ENCODE measurements at regions not wholly inside any gene's neighbourhood (a gene's known extent, or its start where the extent isn't known, plus 50 kb on each side); places are given as distances from the start of the nearest gene placed in this dataset.

GRCh38 chr19:30144802-30145201 lies 202.8 kb downstream of the URI1 start:
- Histone ChIP-seq H3K4me3 (no peak overlapping the region), H3K4me2 (no peak overlapping the region), H3K4me1 (no peaks in the 10 kb centered on the region), H3K9ac (no peak overlapping the region), H3K27ac (no peak overlapping the region), H3K9me3 (replicated peaks in 1 of 11) (no peaks in the 10 kb centered on the region), H3K27me3 (no peaks in the 10 kb centered on the region), H3K36me3 (no peaks in the 10 kb centered on the region), H4K20me1 (no peaks in the 10 kb centered on the region)
- no peak for TF ChIP-seq Cebpa-rat (IDR thresholded peaks at IDR 0.05)

- H3K27ac ChIP-seq = no peak overlapping the region
- H3K4me3 ChIP-seq = no peak overlapping the region
- no peaks in the 10 kb centered on the region for H3K36me3 ChIP-seq
- H3K27me3 ChIP-seq = no peaks in the 10 kb centered on the region
- H3K4me2 ChIP-seq = no peak overlapping the region
- H3K9me3 ChIP-seq (replicated peaks in 1 of 11) = no peaks in the 10 kb centered on the region
- H3K9ac ChIP-seq = no peak overlapping the region
- 0 out of 20 replicates have a peak, but pooled peaks cover 0 to 3% (median 0%) of the 10 kb centered on the region in 10 experiments for H3K4me1 ChIP-seq
- no peaks in the 10 kb centered on the region for H4K20me1 ChIP-seq
- no peak for TF ChIP-seq Cebpa-rat (IDR thresholded peaks at IDR 0.05)
These were observed 203.4 kb downstream of the URI1 start for GRCh38 chr19:30145467-30145866.

- no peak overlapping the region for H3K27ac ChIP-seq
- no peak overlapping the region for H3K9ac ChIP-seq
- no peak overlapping the region for H3K4me2 ChIP-seq
- no peaks in the 10 kb centered on the region for H3K27me3 ChIP-seq
- H3K9me3 ChIP-seq (replicated peaks in 1 of 11) = no peaks in the 10 kb centered on the region
- no peaks in the 10 kb centered on the region for H3K36me3 ChIP-seq
- no peak for TF ChIP-seq Cebpa-rat (IDR thresholded peaks at IDR 0.05)
- H3K4me1 ChIP-seq = 0 out of 20 replicates have a peak, but pooled peaks cover 0 to 4% (median 0%) of the 10 kb centered on the region in 10 experiments
- no peak overlapping the region for H3K4me3 ChIP-seq
- no peaks in the 10 kb centered on the region for H4K20me1 ChIP-seq
These were observed 204.3 kb downstream of the URI1 start for GRCh38 chr19:30146346-30146745.

- H3K27ac ChIP-seq = no peak overlapping the region
- no peaks in the 10 kb centered on the region for H3K27me3 ChIP-seq
- H3K9ac ChIP-seq = no peak overlapping the region
- TF ChIP-seq Cebpa-rat (IDR thresholded peaks at IDR 0.05) = no peak
- H3K9me3 ChIP-seq (replicated peaks in 1 of 11) = no peaks in the 10 kb centered on the region
- H4K20me1 ChIP-seq = peaks cover 0 to 4% (median 0%) of the 10 kb centered on the region in 11 experiments; a peak in 1 of 22 replicates
- H3K4me1 ChIP-seq = peaks cover 0 to 4% (median 0%) of the 10 kb centered on the region in 10 experiments; a peak in 1 of 20 replicates
- no peak overlapping the region for H3K4me3 ChIP-seq
- no peaks in the 10 kb centered on the region for H3K36me3 ChIP-seq
- no peak overlapping the region for H3K4me2 ChIP-seq
These were observed 206.2 kb downstream of the URI1 start for GRCh38 chr19:30148039-30148790.

- no peak overlapping the region for H3K9ac ChIP-seq
- no peak overlapping the region for H3K4me3 ChIP-seq
- H3K36me3 ChIP-seq = no peaks in the 10 kb centered on the region
- peaks cover 0 to 4% (median 1%) of the 10 kb centered on the region in 10 experiments; a peak in 7 of 20 replicates for H3K4me1 ChIP-seq
- peaks cover 0 to 4% (median 0%) of the 10 kb centered on the region in 11 experiments; a peak in 1 of 22 replicates for H4K20me1 ChIP-seq
- TF ChIP-seq Cebpa-rat (IDR thresholded peaks at IDR 0.05) = no peak
- H3K9me3 ChIP-seq (replicated peaks in 1 of 11) = no peaks in the 10 kb centered on the region
- no peak overlapping the region for H3K4me2 ChIP-seq
- no peak overlapping the region for H3K27ac ChIP-seq
- H3K27me3 ChIP-seq = no peaks in the 10 kb centered on the region
These were observed 206.8 kb downstream of the URI1 start for GRCh38 chr19:30148803-30149202.

- H3K4me2 ChIP-seq = no peak overlapping the region
- H3K27me3 ChIP-seq = no peaks in the 10 kb centered on the region
- no peaks in the 10 kb centered on the region for H3K9me3 ChIP-seq (replicated peaks in 1 of 11)
These were observed 207.3 kb downstream of the URI1 start for GRCh38 chr19:30149300-30149699.

GRCh38 chr19:30150626-30151025 lies 208.6 kb downstream of the URI1 start:
- no peak overlapping the region for H3K4me2 ChIP-seq
- no peak for TF ChIP-seq Cebpa-rat (IDR thresholded peaks at IDR 0.05)
- H3K36me3 ChIP-seq = no peaks in the 10 kb centered on the region
- no peak overlapping the region for H3K27ac ChIP-seq
- H3K9ac ChIP-seq = no peak overlapping the region
- H3K27me3 ChIP-seq = no peaks in the 10 kb centered on the region
- peaks cover 0 to 7% (median 2%) of the 10 kb centered on the region in 10 experiments; a peak in 7 of 20 replicates for H3K4me1 ChIP-seq
- no peak overlapping the region for H3K4me3 ChIP-seq
- peaks cover 0 to 4% (median 0%) of the 10 kb centered on the region in 11 experiments; a peak in 1 of 22 replicates for H4K20me1 ChIP-seq
- no peaks in the 10 kb centered on the region for H3K9me3 ChIP-seq (replicated peaks in 1 of 11)

More at GRCh38 chr19:30149300-30149699, 207.3 kb downstream of the URI1 start:
- H4K20me1 ChIP-seq = peaks cover 0 to 4% (median 0%) of the 10 kb centered on the region in 11 experiments; a peak in 1 of 22 replicates
- no peak overlapping the region for H3K4me3 ChIP-seq
- H3K4me1 ChIP-seq = peaks cover 0 to 7% (median 2%) of the 10 kb centered on the region in 10 experiments; a peak in 7 of 20 replicates
- no peak for TF ChIP-seq Cebpa-rat (IDR thresholded peaks at IDR 0.05)
- no peak overlapping the region for H3K27ac ChIP-seq
- no peaks in the 10 kb centered on the region for H3K36me3 ChIP-seq
- no peak overlapping the region for H3K9ac ChIP-seq

- Histone ChIP-seq H3K27ac (no peak overlapping the region), H4K20me1 (peaks cover 0 to 4% (median 0%) of the 10 kb centered on the region in 11 experiments; a peak in 1 of 22 replicates), H3K4me1 (peaks cover 0 to 7% (median 2%) of the 10 kb centered on the region in 10 experiments; a peak in 7 of 20 replicates), H3K4me3 (no peak overlapping the region), H3K4me2 (no peak overlapping the region), H3K9me3 (replicated peaks in 1 of 11) (no peaks in the 10 kb centered on the region), H3K36me3 (no peaks in the 10 kb centered on the region), H3K27me3 (no peaks in the 10 kb centered on the region), H3K9ac (no peak overlapping the region)
- no peak for TF ChIP-seq Cebpa-rat (IDR thresholded peaks at IDR 0.05)
These were observed 209.0 kb downstream of the URI1 start for GRCh38 chr19:30151081-30151480.

- H3K27ac ChIP-seq = no peak overlapping the region
- peaks cover 0 to 7% (median 2%) of the 10 kb centered on the region in 10 experiments; a peak in 7 of 20 replicates for H3K4me1 ChIP-seq
- TF ChIP-seq Cebpa-rat (IDR thresholded peaks at IDR 0.05) = no peak
- H3K36me3 ChIP-seq = no peaks in the 10 kb centered on the region
- H4K20me1 ChIP-seq = peaks cover 0 to 4% (median 0%) of the 10 kb centered on the region in 11 experiments; a peak in 1 of 22 replicates
- no peak overlapping the region for H3K4me3 ChIP-seq
- H3K9me3 ChIP-seq (replicated peaks in 1 of 11) = no peaks in the 10 kb centered on the region
- no peak overlapping the region for H3K9ac ChIP-seq
- no peaks in the 10 kb centered on the region for H3K27me3 ChIP-seq
- no peak overlapping the region for H3K4me2 ChIP-seq
These were observed 210.7 kb downstream of the URI1 start for GRCh38 chr19:30152510-30153291.

Measured in BLaER1 treated with 17β-estradiol and CSF1 and Interleukin-3, amounts not matched to agents 10 nM and 100 nM (cell line).